GM12872 (cell line): ENCODE measurements at regions not wholly inside any gene's neighbourhood (a gene's known extent, or its start where the extent isn't known, plus 50 kb on each side); places are given as distances from the start of the nearest gene placed in this dataset.

Experiments
- CTCF ChIP-seq: IDR thresholded peaks from 3 replicates; pipeline ENCODE4 v1.5.1; 2011; ENCODE audit warnings: low read depth, mild to moderate bottlenecking, low read length, moderate library complexity; ENCODE audit not compliant: insufficient read depth

- TF ChIP-seq CTCF = peak; percentile 100
Measured at GRCh38 chr9:33721674-33722358, 73.5 kb upstream of the PRSS3 start.

- TF ChIP-seq CTCF = no peak
Measured at GRCh38 chr9:33722359-33722675, 73.0 kb upstream of the PRSS3 start.

GRCh38 chr9:33728613-33729012, 66.7 kb upstream of the PRSS3 start:
- no peak for TF ChIP-seq CTCF

- TF ChIP-seq CTCF = no peak
Measured at GRCh38 chr9:33731142-33731541, 64.2 kb upstream of the PRSS3 start.

GRCh38 chr9:33731625-33732024, 63.7 kb upstream of the PRSS3 start:
- no peak for TF ChIP-seq CTCF

- TF ChIP-seq CTCF = peak; percentile 82
Measured at GRCh38 chr9:33737811-33738606, 57.4 kb upstream of the PRSS3 start.

GRCh38 chr9:33739398-33739797, 56.0 kb upstream of the PRSS3 start:
- no peak for TF ChIP-seq CTCF
